GM18873 (cell line): ENCODE measurements at regions not wholly inside any gene's neighbourhood (a gene's known extent, or its start where the extent isn't known, plus 50 kb on each side); places are given as distances from the start of the nearest gene placed in this dataset.
"Not testable (repeated sequence)": the region's sequence is repeated elsewhere in the genome, so short reads cannot be mapped to it uniquely, and the experiment has no call there.

Experiments used
- ATAC-seq: cut with Tn5 transposase; IDR thresholded peaks from one replicate; pipeline ENCODE4 v1.9.1; 2021; ENCODE audit warnings: mild to moderate bottlenecking, moderate library complexity, moderate number of reproducible peaks; ENCODE audit not compliant: unreplicated experiment, low FRiP score

DNA sequence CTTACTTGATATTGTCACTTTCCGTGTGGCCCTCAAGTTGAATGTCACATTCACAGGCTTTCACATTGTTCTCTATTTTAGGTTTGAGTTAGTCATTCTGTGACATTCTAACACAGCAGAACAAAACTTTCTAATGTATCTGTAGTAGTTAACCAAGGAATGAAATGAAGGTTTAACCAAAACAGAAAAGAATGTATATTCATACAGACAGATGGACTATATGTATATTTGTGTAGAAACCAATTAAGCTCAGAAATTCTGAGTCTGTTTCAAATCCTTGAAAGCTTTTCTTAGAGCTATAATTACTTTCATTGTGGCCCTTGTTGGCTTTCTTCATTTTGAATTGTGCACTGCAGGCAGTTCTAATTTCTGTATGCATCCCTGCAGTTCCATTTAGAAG lies 654.7 kb downstream of the LRRC70 start:
- ATAC-seq: no peak

DNA sequence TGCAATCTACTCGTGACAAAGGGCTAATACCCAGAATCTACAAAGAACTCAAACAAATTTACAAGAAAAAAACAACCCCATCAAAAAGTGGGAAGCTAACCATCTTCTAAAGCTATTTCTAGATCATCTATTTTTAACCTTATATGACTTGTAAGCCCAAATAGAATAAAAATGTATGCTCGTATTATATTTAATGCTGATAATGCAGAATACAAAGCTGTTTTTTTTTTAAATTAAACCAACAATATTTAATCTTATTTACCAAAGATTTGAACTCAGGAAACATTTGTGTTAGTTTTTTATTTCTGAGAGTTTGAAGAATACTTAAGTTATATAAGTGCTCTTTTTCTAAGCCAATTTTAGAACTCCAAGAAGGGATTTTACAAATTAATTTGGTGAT lies 652.1 kb downstream of the LRRC70 start:
- no peak for ATAC-seq

DNA sequence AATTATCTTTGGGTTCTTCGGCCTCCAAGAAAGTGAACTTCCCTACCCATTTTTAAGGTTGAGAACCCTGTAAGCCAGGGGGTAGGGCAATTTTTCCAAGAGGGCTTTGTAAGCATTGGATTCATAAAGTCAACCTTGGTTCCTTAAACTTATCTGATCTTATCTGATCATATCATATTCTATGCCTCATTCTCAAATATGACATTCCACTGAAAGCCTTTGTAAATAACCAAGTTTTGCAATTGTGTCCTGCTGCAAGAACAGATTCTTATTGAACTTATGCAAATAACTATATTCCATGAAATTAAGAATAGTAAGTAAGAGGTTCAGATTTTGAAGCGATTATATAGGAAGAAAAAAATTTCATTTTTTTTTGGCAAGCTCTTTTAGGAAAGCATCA lies 649.5 kb downstream of the LRRC70 start:
- no peak for ATAC-seq

DNA sequence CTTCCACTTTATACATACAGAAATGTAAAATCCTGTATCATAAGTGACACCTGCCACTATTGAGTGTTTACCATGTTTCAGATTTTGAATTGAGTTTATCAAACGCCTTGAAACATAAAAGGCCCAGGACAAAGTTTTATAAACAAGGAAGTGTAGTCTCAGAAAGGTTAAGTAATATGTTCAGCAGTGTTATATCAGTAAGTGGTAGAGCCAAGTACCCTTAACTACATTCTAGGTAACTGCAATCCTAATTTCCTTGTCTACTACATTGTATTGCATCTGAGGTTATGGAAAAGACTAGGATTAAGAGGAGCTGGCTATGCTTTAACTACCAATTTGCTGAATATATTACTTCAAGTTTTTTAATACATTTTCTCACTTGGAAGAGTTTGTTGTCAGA lies 641.6 kb downstream of the LRRC70 start:
- no peak for ATAC-seq

DNA sequence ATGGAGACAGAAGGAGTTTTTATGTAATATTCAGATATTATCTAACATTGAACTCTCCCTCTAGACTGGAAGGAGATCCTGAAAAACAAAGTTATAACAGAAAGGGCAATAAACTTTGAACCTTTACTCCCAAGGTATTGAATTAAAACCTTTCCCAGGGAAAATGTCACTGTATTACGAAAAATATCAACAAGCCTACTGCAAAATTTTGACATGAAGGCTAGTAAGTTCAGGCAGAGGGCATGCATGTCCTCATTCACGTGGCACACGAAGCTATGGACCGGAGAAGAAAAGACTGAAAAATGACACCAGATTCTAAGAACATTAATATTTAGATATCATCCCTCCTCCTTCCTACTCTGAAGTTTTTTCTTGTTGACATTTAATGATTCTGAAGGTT lies 638.8 kb downstream of the LRRC70 start:
- no peak for ATAC-seq

DNA sequence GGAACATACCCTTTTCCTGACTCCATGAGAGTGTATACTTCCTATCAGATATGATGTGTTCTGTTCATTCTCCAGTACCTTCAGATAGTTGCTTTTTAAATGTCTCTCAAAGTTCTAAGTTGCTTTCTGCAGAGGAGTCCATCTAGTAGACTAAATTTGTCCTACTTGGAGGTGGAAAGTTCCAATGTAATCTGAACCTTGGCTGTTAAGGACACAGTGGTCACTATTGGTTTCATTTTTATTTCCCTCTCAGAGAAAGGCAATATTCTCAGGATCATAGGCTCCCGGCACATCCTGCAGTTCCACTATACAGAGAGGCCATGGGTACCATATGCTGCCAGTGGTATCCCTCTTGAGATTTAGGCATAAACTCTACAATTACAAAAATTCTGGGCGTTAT lies 634.6 kb downstream of the LRRC70 start:
- no peak for ATAC-seq

DNA sequence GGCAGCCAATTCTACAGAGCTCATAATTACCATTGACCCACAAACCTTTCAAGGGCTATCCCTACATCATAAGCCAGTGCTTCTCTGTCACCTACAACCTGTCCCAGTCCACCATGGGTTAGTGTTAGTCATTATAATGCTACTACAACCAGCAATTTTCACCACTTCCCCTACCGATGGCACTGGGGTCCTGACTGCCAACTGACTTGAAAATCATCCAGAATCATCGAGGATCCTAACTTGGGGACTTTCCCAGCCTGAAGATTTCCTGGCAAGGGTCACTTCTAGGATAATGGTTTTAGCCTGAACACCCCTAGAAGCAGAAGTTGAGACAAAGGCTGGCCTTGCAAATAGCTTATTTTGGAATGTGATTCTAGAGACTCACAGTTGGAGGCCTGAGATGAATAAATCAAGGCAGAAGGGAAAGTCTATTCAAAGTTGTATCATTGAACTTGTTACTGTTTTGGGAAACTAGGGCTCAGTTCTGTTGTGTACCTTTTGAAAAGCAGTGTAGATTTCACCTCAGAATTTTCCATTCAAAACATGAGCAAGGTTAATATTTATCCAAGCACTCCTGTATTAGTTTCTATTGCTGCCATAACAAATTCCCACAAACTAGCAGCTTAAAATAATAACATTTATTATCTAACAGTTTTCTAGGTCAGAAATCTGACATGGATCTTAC lies 633.0 kb downstream of the LRRC70 start:
- ATAC-seq: no peak

DNA sequence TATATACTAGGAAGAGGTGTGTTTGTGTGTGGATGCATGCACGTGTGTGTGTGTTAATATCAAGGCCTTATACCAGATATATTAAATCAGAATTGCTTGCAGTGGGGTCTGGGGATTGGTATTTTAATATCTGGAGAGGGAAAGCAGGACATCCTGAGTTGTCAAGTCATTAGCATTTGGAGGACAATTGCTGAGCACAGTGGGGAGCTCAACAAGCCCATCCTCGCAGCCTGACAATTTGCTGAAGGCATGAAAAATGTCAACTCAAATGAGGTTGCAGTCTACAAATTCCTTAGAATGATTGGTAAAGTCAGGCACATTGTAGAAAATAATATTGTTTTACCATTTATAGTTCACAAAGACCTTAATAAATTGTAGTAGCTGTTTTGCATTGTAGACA lies 627.4 kb downstream of the LRRC70 start:
- ATAC-seq: no peak

DNA sequence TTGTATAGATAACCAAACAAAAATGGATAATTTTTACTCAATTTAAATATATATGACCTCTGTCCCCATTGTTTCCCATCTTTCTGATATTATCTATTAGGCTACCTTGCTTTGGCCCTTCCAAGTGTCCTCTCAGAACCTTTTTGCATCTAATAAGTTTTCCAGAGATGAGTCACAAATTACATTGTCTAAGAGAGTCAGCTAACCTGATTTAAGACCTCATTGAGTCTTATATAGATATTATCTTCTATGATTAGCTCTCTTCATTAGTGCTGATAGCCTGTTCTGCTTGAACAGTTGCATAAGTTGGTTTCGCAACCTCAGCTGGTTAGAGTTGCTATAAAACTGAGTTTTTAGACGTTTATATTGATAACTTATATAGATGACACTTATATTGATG lies 623.1 kb downstream of the LRRC70 start:
- no peak for ATAC-seq

DNA sequence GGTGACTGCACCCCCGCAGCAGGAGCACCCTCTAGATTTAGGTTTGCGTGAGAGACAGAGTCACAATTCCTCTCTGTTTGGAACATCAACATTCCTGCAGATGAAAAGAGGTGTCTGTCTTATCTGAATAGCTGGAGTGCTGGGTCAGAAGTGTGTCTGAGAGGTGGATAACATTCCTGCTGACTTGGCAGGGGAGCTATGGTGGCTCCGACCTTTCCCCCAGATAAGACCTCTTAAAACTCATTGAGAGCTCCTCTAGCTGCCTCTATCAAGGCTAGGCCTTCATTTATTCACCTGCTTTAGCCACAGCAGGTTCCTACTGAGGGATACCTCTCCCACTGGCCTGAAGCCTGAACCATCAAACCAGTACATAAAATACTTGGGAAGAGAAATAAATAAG lies 615.5 kb downstream of the LRRC70 start:
- ATAC-seq: no peak

DNA sequence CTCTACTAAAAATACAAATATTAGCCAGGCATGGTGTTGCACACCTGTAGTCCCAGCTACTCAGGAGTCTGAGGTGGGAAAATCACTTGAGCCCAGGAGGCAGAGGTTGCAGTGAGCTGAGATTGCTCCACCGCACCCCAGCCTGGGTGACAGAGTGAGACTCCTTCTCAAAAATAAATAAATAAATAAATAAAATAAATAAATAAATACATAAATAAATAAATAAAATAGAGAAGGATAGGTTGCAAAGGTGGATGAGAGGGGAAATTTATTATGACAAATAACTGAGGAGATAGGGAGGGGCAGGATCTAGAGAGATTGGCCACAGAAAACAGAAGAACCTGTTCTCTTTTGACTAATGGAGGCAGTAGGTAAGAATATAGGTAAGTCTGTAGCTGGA lies 601.6 kb downstream of the LRRC70 start:
- not testable (repeated sequence) for ATAC-seq

DNA sequence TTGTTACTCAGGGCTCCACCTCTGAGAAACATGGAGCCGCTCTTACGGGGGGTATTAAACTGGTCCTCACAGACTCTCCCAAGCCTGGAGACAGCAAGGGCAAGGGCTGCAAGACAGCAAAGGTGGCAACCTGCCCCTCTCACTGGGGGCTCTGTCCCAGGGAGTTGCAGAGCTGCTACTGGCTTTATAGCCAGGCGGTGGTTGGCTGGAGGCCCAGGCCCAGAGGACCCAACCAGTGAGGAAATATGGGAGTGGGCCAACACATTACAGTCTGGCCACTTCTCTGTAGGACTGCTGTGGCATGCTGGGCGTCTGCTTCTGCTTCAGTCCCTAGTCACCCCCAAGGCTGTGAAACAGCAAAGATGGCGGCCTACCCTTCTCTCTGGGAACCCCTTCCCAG lies 597.2 kb downstream of the LRRC70 start:
- ATAC-seq: no peak

DNA sequence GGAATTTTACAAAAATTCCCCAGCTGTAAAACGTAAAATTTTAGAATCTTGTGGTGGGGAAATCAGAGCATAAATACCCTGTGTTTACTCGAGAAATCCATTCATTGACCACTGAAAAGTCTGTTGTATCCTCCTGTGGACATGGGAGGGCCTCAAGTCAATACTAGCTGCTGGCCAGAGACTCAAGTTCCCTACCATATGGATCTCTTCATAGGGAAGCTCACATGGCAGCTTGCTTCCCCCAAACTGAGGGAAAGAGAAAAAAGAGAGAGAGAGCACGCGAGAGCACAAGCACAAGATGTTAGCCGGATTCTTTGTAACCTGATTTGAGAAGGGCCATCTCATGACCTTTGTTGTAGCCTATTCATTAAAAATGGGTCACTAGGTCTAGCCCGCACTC lies 591.9 kb downstream of the LRRC70 start:
- ATAC-seq: no peak

DNA sequence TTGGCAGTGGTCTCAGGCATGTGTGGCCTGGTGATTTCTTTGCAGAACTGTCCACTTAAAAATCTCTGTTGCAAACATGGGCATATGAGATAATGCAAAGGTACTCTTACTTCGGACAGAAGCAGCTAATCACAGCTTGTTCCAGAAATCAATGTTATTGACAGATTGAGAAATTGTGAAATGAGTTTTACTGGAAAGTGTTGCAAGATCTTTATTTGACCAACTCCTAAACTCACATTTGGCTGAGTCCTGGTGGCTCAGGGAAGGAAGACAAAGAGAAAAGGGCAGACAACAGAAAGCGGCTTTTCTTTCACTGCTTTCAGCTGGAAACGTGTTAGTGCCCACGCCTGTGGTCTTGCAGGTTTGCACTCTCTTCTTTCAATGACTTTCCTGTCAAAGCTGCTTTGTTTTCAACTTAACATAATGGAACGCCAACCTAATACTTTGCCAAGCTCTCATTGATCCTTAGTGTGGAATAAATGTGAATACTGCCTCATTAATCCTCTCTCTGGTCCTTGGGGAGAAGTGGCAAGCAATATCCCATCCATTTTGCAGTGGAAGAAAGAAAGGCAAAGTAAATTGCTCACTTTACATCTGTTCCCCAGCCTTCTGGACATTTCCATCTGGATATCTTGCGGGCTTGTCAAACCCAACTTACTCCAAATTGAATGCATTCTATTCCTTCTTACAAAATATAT lies 586.4 kb downstream of the LRRC70 start:
- ATAC-seq: no peak

DNA sequence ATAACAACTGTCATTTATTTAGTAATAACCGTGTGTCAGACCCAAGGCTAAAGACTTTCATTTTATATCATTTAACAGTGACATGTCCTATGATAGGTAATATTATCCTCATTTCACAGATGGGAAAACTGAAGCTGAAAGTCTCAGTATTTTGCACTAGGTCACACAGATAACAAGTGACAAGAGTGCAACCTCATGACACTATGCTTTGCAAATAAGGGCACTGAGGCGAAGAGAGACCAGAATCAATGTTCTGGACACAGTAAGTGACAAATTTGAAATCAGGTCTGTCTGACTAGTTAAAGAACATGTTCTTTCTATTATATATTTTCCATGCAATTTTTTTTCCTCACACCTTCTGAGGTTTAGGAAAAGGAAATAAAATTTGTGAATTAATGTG lies 585.7 kb downstream of the LRRC70 start:
- ATAC-seq: no peak

DNA sequence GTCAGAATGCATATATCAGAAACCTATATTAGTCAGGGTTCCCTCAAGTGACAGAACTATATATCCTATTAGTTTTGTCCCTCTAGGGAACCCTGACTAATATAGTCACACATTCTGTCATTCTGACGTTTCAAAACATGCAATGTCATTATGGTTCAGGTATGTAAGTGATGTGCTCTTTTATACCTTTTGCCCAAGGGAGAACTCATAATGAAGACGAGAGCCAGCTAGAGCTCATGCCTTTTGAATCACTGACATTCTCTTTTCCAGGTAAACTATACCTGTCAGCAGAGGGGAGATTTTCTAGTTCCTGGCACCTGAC lies 576.7 kb downstream of the LRRC70 start:
- no peak for ATAC-seq

DNA sequence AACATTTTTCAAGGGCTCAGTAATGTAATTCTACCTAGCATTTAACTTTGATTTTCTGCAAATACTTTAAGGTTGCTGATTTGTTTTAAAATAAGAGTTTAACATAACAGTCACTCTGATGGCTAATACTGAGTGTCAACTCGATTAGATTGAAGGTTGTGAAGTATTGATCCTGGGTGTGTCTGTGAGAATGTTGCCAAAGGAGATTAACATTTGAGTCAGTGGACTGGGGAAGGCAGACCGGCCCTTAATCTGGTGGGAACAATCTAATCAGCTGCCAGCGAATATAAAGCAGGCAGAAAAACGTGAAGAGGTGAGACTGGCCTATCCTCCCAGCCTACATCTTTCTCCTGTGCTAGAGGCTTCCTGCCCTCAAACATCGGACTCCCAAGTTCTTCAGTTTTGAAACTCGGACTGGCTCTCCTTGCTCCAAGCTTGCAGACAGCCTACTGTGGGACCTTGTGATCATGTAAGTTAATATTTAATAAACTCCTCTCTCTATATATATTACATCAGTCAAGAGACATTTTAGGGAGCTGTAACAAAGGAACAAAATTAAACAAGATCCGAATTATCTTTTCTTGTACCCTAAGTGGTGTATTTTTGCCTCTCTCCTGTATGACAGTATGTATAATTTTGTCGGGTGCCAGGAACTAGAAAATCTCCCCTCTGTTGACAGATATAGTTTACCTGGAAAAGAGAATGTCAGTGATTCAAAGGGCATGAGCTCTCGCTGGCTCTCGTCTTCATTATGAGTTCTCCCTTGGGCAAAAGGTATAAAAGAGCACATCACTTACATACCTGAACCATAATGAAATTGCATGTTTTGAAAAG lies 576.1 kb downstream of the LRRC70 start:
- ATAC-seq: no peak

DNA sequence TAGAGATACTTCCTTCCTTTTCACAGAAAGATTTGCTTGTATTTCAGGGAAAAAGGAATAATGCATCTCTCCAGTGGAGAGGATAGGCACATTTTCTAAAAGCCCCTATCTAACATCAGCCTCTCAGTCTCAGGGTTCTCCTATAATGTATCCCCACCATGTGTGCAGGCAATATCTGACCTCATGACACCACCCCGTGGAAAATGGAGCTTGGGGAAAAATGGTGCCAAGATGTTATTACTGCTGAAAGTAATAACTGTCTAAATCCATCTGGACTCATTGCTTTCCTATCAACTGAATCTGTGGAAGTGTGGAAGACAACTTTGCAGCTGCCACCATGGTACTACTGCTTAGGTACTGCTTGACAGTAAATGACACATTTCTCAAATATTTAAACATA lies 574.3 kb downstream of the LRRC70 start:
- ATAC-seq: no peak

DNA sequence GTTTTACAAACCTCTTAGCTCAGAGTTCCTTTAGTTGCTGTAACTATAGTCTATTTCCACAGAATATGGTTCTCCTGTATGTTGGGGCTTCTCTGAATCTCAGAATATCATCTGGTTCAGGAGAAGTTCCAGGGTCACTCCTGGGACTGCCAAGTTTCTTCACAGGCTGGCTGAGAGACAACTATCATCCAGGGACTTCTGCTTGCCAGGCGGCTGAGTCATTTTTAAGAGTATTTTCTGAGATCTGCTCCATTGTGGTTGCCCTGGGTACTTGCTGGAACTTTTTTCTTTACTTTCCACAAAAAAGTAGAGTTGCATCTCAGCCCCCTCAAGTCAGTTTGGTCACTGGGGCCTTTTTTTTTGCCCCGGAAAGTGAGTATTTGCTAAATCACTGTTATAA lies 566.5 kb downstream of the LRRC70 start:
- no peak for ATAC-seq

DNA sequence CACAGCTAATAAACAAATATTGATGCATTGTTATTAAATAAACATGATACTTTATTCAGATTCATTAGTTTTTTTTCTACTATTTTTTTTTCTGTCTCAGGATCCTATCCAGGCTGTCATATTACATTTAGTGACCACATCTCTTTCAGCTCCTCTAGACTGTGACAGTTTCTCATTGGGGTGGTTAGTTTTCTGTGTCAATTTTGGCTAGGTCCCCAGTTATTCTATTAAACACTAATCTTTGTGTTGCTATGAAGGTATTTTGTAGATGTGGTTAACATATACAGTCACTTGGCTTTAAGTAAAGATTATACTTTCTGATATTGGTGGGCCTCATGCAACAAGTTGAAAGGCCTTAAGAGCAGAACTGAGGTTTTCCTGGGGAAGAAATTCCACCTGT lies 563.0 kb downstream of the LRRC70 start:
- ATAC-seq: no peak

DNA sequence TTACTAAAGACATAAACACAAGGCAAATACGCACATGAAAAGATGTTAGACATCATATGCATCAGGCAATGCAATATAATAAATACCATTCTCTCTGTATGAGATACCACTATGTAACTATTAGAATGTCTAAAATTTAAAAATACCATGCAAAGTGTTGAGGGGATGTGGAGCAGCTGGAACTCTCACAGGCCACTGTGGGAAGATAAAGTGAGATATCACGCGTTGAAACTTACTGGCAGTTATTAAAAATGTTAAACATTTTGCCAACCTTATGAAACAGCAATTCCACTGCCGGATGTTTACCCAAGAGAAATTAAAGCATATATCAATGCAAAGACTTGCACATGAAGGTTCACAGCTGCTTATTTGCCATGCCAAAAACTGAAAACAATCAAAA lies 556.7 kb downstream of the LRRC70 start:
- no peak for ATAC-seq
